HCT116 (cell line): ENCODE measurements at regions not wholly inside any gene's neighbourhood (a gene's known extent, or its start where the extent isn't known, plus 50 kb on each side); places are given as distances from the start of the nearest gene placed in this dataset.
"Not testable (repeated sequence)": the region's sequence is repeated elsewhere in the genome, so short reads cannot be mapped to it uniquely, and the experiment has no call there.

ENCODE experiments used
- ATAC-seq: fragments of 200-7000 bp; cut with Tn5 transposase; 2 replicates; pipeline ENCODE4 v1.9.1; 2020; ENCODE audit warnings: mild to moderate bottlenecking, moderate library complexity
- BruUV-seq: library from RNA; stranded (reverse); fragments of 400-500 nt; replicated peaks from 2 replicates; lab custom pipeline; 2021; lab: Mats Ljungman, UMichigan
- CTCF ChIA-PET: fragments of 300-600 bp; sonication (Branson Sonifier 250); formaldehyde crosslinking; loops from one replicate; lab custom pipeline; 2021; ENCODE audit warnings: antibody characterized with exemption; lab: Charles Lee
- POLR2A ChIA-PET: fragments of 300-600, 350-600 bp; sonication (Branson Sonifier 250); formaldehyde crosslinking; loops from one replicate; lab custom pipeline; 2021; ENCODE audit warnings: antibody characterized with exemption; lab: Charles Lee
- RAD21 ChIA-PET, 2 experiments: fragments of 300-600 bp; sonication (Branson Sonifier 250); formaldehyde crosslinking; loops; one replicate each; lab custom pipeline; 2023; ENCODE audit warnings: low total read pairs in 2 of 2; ENCODE audit not compliant: uncharacterized antibody in 2 of 2, unreplicated experiment in 2 of 2, low non-redundant PET in 1 of 2; lab: Charles Lee
- DNase-seq: peaks from one replicate; pipeline ENCODE4 v3.0.0-alpha.2; 2010; ENCODE audit warnings: low read depth, low spot score
- H2AFZ ChIP-seq: fragments of 200-600 bp; shearing (Covaris generic), sonication (generic); 2 replicates; pipeline ENCODE4 v1.6.1; 2017; ENCODE audit warnings: low read depth, mixed run types, mixed read lengths, antibody characterized with exemption, low read length; ENCODE audit not compliant: poor library complexity, severe bottlenecking
- H3K27ac ChIP-seq: 2 replicates; pipeline ENCODE4 v1.5.1; 2012; ENCODE audit warnings: low read depth, low read length
- H3K27me3 ChIP-seq: fragments of 200-600 bp; sonication (generic); 2 replicates; pipeline ENCODE4 v1.6.1; 2016; ENCODE audit warnings: mixed run types, low read length, mixed read lengths; ENCODE audit not compliant: insufficient read depth
- H3K36me3 ChIP-seq, 2 experiments: fragments of 200-500 bp in 1 of 2; fragments of 200-600 bp in 1 of 2; sonication (Bioruptor generic) in 1 of 2; sonication (generic) in 1 of 2; 2 replicates each; pipeline versions ENCODE4 v1.5.1 to v1.6.1; 2014 to 2016; ENCODE audit warnings: low read length in 2 of 2, inconsistent platforms in 1 of 2, mixed read lengths in 1 of 2, mixed run types in 1 of 2; ENCODE audit not compliant: insufficient read depth in 2 of 2, control insufficient read depth in 1 of 2
- H3K4me1 ChIP-seq, 2 experiments: fragments of 200-600 bp in 1 of 2; sonication (generic) in 1 of 2; 2 replicates each; pipeline versions ENCODE4 v1.5.1 to v1.6.1; 2012 to 2017; ENCODE audit warnings: low read length in 2 of 2, inconsistent platforms in 1 of 2, mild to moderate bottlenecking in 1 of 2, mixed read lengths in 1 of 2, mixed run types in 1 of 2, moderate library complexity in 1 of 2; ENCODE audit not compliant: insufficient read depth in 2 of 2, control insufficient read depth in 1 of 2
- H3K4me2 ChIP-seq: fragments of 200-600 bp; sonication (generic); 2 replicates; pipeline ENCODE4 v1.6.1; 2017; ENCODE audit warnings: mixed run types, low read length, mixed read lengths
- H3K4me3 ChIP-seq, 2 experiments: fragments of 200-600 bp in 1 of 2; sonication (generic) in 1 of 2; replicated peaks in 1 of 2; 2 replicates each; pipeline ENCODE4 v1.5.1; 2011 to 2016; ENCODE audit warnings: low read length in 2 of 2, control low read depth in 1 of 2, low read depth in 1 of 2, mild to moderate bottlenecking in 1 of 2, mixed read lengths in 1 of 2, mixed run types in 1 of 2
- H3K79me2 ChIP-seq: fragments of 200-600 bp; sonication (generic); 2 replicates; pipeline ENCODE4 v1.6.1; 2017; ENCODE audit warnings: mild to moderate bottlenecking, mixed run types, low read length, moderate library complexity, mixed read lengths; ENCODE audit not compliant: insufficient read depth
- H3K9ac ChIP-seq: fragments of 200-600 bp; sonication (generic); 2 replicates; pipeline ENCODE4 v1.6.1; 2016; ENCODE audit warnings: low read length, mixed read lengths
- H3K9me2 ChIP-seq: fragments of 200-600 bp; sonication (generic), shearing (Covaris generic); 2 replicates; pipeline ENCODE4 v1.6.1; 2017; ENCODE audit warnings: mixed run types, mild to moderate bottlenecking, moderate library complexity; ENCODE audit not compliant: insufficient read depth
- H3K9me3 ChIP-seq, 2 experiments: fragments of 200-500 bp in 1 of 2; fragments of 200-600 bp in 1 of 2; sonication (Bioruptor generic) in 1 of 2; sonication (generic) in 1 of 2; 2 replicates each; pipeline ENCODE4 v1.6.1; 2014 to 2017; ENCODE audit warnings: low read length in 2 of 2, mixed read lengths in 2 of 2, inconsistent platforms in 1 of 2, low read depth in 1 of 2, mild to moderate bottlenecking in 1 of 2, mixed run types in 1 of 2, moderate library complexity in 1 of 2; ENCODE audit not compliant: control insufficient read depth in 1 of 2, insufficient read depth in 1 of 2
- H4K20me1 ChIP-seq: fragments of 200-600 bp; sonication (generic), shearing (Covaris generic); 2 replicates; pipeline ENCODE4 v1.6.1; 2017; ENCODE audit warnings: mixed run types, mild to moderate bottlenecking, moderate library complexity; ENCODE audit not compliant: insufficient read depth
- CBX3 ChIP-seq: IDR thresholded peaks from 2 replicates; pipeline ENCODE4 v1.6.1; 2012; ENCODE audit warnings: low read depth
- CEBPB ChIP-seq: IDR thresholded peaks from 2 replicates; pipeline ENCODE4 v1.6.1; 2012; ENCODE audit warnings: low read depth
- EGR1 ChIP-seq: IDR thresholded peaks from 2 replicates; pipeline ENCODE4 v1.6.1; 2012; ENCODE audit warnings: low read depth
- EZH2 ChIP-seq: fragments of 200-600 bp; sonication (generic); IDR thresholded peaks from 2 replicates; pipeline ENCODE4 v1.6.1; 2017; ENCODE audit warnings: antibody characterized with exemption, mixed run types
- MAX ChIP-seq: IDR thresholded peaks from 2 replicates; pipeline ENCODE4 v1.6.1; 2012
- RAD21 ChIP-seq: IDR thresholded peaks from 2 replicates; pipeline ENCODE4 v1.6.1; 2012; ENCODE audit warnings: low read depth, mild to moderate bottlenecking
- REST ChIP-seq: IDR thresholded peaks from 2 replicates; pipeline ENCODE4 v1.6.1; 2012; ENCODE audit warnings: low read depth
- SIN3A ChIP-seq: IDR thresholded peaks from 2 replicates; pipeline ENCODE4 v1.6.1; 2012; ENCODE audit warnings: low read depth
- ZBTB33 ChIP-seq: IDR thresholded peaks from 2 replicates; pipeline ENCODE4 v1.6.1; 2011; ENCODE audit warnings: mild to moderate bottlenecking, low read length, moderate library complexity; ENCODE audit not compliant: insufficient replicate concordance; ENCODE audit errors: extremely low read depth
- ZNF274 ChIP-seq: fragments of 200-500 bp; sonication (Bioruptor generic); IDR thresholded peaks from 2 replicates; pipeline ENCODE4 v1.6.1; 2014; ENCODE audit warnings: mild to moderate bottlenecking, low read depth, low read length, inconsistent platforms
- intact Hi-C: fragments of 100-400 bp; cut with micrococcal nuclease; formaldehyde crosslinking; loops from 2 replicates; pipeline ENCODE4 v1.10.0; 2022

GRCh38 chr9:24210641-24211040, 335.1 kb downstream of the IZUMO3 start (continued):
- no peak for TF ChIP-seq ZNF274
- TF ChIP-seq MAX, result no peak
- TF ChIP-seq SIN3A, result no peak
- no peak for TF ChIP-seq RAD21

- H3K4me3 ChIP-seq, result no peak overlapping the region
- TF ChIP-seq ZBTB33 (no peak), CBX3 (no peak), EGR1 (no peak), REST (no peak), EZH2 (no peak), CEBPB (no peak), SIN3A (no peak)
- H3K9me2 ChIP-seq, result no peaks in the 10 kb centered on the region
- no peaks in the 10 kb centered on the region for H3K27me3 ChIP-seq
- no peak overlapping the region for H3K9ac ChIP-seq
- RAD21 ChIA-PET, result no interaction called here
- BruUV-seq, result no TSS peak
- intact Hi-C loops, result no loop called here
- peaks cover 12 to 25% of the 10 kb centered on the region in 2 experiments; a peak in 2 of 4 replicates for H3K9me3 ChIP-seq
- no peak for ATAC-seq
- no peaks in the 10 kb centered on the region for H3K4me1 ChIP-seq
- no peaks in the 10 kb centered on the region for H4K20me1 ChIP-seq
- no peaks in the 10 kb centered on the region for H3K79me2 ChIP-seq
- POLR2A ChIA-PET, result no interaction called here
- H3K36me3 ChIP-seq, result no peaks in the 10 kb centered on the region
- CTCF ChIA-PET, result no interaction called here
- no peak overlapping the region for H3K27ac ChIP-seq
- no peak overlapping the region for H3K4me2 ChIP-seq
- DNase-seq, result no peak
- no peak overlapping the region for H2AFZ ChIP-seq
Observed at GRCh38 chr9:24189986-24190385, 355.7 kb downstream of the IZUMO3 start.

GRCh38 chr9:24180572-24180971, 354.5 kb upstream of the ELAVL2 start:
- H3K27ac ChIP-seq, CTCF ChIA-PET, ATAC-seq, DNase-seq, POLR2A ChIA-PET, H4K20me1 ChIP-seq, BruUV-seq, H2AFZ ChIP-seq, H3K4me2 ChIP-seq, intact Hi-C loops, RAD21 ChIA-PET, H3K4me1 ChIP-seq, H3K36me3 ChIP-seq, H3K79me2 ChIP-seq, H3K9me2 ChIP-seq, H3K9ac ChIP-seq, H3K4me3 ChIP-seq, H3K27me3 ChIP-seq: not testable (repeated sequence)
- peaks cover 8 to 23% of the 10 kb centered on the region in 2 experiments; a peak in 3 of 4 replicates for H3K9me3 ChIP-seq
